Colonic mucosa (tissue), 4 donors: ENCODE measurements at regions not wholly inside any gene's neighbourhood (a gene's known extent, or its start where the extent isn't known, plus 50 kb on each side); places are given as distances from the start of the nearest gene placed in this dataset.

Experiments
- DNase-seq: peaks from one replicate; pipeline ENCODE4 v3.0.0-alpha.2; 2020
- H3K27ac ChIP-seq: fragments of 200-600 bp; one replicate; pipeline ENCODE4 v1.8.0; 2021
- H3K27me3 ChIP-seq: fragments of 200-600 bp; one replicate; pipeline ENCODE4 v1.8.0; 2021
- H3K36me3 ChIP-seq: fragments of 200-600 bp; one replicate; pipeline ENCODE4 v1.8.0; 2021
- H3K4me1 ChIP-seq: fragments of 200-600 bp; one replicate; pipeline ENCODE4 v1.8.0; 2021; ENCODE audit warnings: mild to moderate bottlenecking
- H3K4me3 ChIP-seq: fragments of 200-600 bp; one replicate; pipeline ENCODE4 v1.8.0; 2021
- H3K9ac ChIP-seq, 2 donors: one replicate each; pipeline ENCODE4 v1.7.0; 2013; ENCODE audit warnings: control low read depth in 2 of 2, low read depth in 2 of 2, low read length in 2 of 2
- H3K9me3 ChIP-seq: fragments of 200-600 bp; one replicate; pipeline ENCODE4 v1.8.0; 2021
- CTCF ChIP-seq: fragments of 200-600 bp; IDR thresholded peaks from one replicate; pipeline ENCODE4 v1.8.0; 2022; ENCODE audit warnings: antibody characterized with exemption, mild to moderate bottlenecking
- intact Hi-C: fragments of 100-400 bp; cut with DNase I; formaldehyde crosslinking; loops from one replicate; pipeline ENCODE4 v1.14.1; 2022
- donor health status: healthy.
- donor health status: DM: no; HTN: no; CAD: no.
- donor health status: DM: no; HTN: no; CAD: no.

- Histone ChIP-seq H3K9me3 (no peaks in the 10 kb centered on the region), H3K27me3 (no peaks in the 10 kb centered on the region), H3K36me3 (peaks cover 8% of the 10 kb centered on the region), H3K9ac (no peak overlapping the region), H3K4me1 (no peaks in the 10 kb centered on the region), H3K4me3 (no peak overlapping the region), H3K27ac (no peak overlapping the region)
- DNase-seq = no peak
- no peak for TF ChIP-seq CTCF
- intact Hi-C loops = no loop called here
These were observed 272.4 kb upstream of the TPM1 start for GRCh38 chr15:62770111-62770660.

- Histone ChIP-seq H3K27me3 (no peaks in the 10 kb centered on the region), H3K9ac (no peak overlapping the region), H3K27ac (no peak overlapping the region), H3K9me3 (no peaks in the 10 kb centered on the region), H3K4me3 (no peak overlapping the region), H3K36me3 (peaks cover 8% of the 10 kb centered on the region), H3K4me1 (no peaks in the 10 kb centered on the region)
- no peak for DNase-seq
- no peak for TF ChIP-seq CTCF
- intact Hi-C loops = no loop called here
These were observed 271.8 kb upstream of the TPM1 start for GRCh38 chr15:62770752-62771151.

DNA sequence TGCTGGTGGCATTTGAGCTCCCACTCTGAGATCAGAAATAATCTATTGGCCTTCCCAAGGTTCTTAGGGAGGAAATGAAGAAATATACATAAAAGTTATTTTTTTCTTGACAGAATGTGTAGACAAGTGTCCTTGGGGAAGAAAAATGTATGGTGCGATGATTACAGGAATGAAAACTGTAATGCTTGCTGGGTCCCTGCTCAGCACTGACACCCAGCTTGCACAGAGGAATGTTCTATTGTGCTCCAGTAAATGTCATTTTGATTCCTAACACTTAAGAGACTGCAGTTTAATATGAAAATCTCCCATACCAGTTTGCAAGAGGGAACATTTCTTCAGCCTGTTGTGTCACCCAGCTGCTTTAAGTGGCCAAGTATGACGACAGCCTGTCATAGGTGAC lies 271.3 kb upstream of the TPM1 start:
- Histone ChIP-seq H3K27me3 (no peaks in the 10 kb centered on the region), H3K27ac (no peak overlapping the region), H3K4me3 (no peak overlapping the region), H3K4me1 (no peaks in the 10 kb centered on the region), H3K9ac (no peak overlapping the region), H3K36me3 (peaks cover 7% of the 10 kb centered on the region), H3K9me3 (no peaks in the 10 kb centered on the region)
- DNase-seq = no peak
- intact Hi-C loops = no loop called here
- TF ChIP-seq CTCF = no peak

DNA sequence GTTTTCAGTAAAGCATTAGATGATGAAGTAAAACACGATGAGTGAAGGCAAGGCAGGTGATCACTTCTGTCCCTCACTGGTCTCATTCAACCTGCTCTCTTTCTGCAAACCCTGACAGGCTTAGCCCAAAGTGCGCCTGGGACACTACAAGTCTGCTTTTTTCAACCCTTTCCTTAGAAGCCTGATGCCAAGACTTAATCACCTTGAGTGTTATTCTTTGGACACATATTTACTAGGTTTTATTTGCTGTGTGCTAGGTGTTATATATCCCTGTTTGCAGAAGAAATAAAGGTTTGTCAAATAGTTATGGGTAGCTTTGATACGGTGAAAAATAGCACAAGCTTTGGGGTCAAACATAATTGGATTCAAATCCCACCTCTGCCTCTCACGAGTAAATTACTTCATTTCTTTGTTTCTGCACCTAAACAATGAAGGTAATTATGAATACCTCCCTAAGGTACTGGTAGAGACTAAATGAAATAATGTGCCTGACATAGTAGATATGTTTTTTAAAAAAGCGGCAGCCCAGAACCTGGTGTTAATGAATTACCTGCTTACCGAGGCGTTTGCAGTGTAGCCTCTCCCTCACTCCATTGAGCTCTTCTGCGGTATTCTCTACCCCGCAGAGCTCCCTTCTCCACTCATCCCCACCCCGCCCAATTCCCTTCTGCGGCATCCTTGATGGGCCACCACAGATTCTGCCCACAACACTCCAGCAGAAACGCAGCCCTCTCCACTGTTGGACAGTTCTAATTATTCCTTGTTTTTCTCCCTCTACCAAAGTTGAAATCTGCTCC lies 269.0 kb upstream of the TPM1 start:
- Histone ChIP-seq H3K36me3 (peaks cover 3% of the 10 kb centered on the region), H3K9ac (no peak overlapping the region), H3K4me3 (no peak overlapping the region), H3K9me3 (no peaks in the 10 kb centered on the region), H3K27ac (no peak overlapping the region), H3K4me1 (no peaks in the 10 kb centered on the region), H3K27me3 (no peaks in the 10 kb centered on the region)
- no peak for DNase-seq
- intact Hi-C loops = no loop called here
- no peak for TF ChIP-seq CTCF

DNA sequence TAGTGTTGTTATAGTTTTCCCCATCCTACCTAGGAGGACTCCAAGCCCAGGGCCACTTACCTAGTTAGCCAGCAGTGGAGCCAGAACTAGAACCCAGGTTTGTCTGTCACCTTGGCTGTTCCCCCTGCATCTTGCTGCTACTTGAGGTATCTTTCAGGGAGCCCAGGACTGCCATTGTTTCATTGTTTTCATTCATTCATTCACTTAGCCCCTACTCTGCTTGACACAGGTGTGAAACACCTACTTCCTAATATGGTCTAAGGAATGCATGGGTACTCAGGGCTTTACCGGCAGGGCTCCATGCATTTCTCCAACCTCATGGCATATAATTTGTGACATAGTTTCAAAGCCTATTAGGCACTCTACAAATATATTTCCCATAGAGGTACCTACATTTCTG lies 266.6 kb upstream of the TPM1 start:
- no peak for DNase-seq
- Histone ChIP-seq H3K4me3 (no peak overlapping the region), H3K9me3 (no peaks in the 10 kb centered on the region), H3K4me1 (no peaks in the 10 kb centered on the region), H3K27ac (no peak overlapping the region), H3K9ac (no peak overlapping the region), H3K27me3 (no peaks in the 10 kb centered on the region), H3K36me3 (no peaks in the 10 kb centered on the region)
- intact Hi-C loops = no loop called here
- no peak for TF ChIP-seq CTCF
